Mucosa of rectum (tissue), 2 donors: ENCODE measurements at regions not wholly inside any gene's neighbourhood (a gene's known extent, or its start where the extent isn't known, plus 50 kb on each side); places are given as distances from the start of the nearest gene placed in this dataset.

ENCODE experiments used
- H3K27ac ChIP-seq, 2 donors: one replicate each; pipeline ENCODE4 v1.7.0; 2013; ENCODE audit warnings: inconsistent platforms in 2 of 2, low read depth in 2 of 2, low read length in 2 of 2
- H3K27me3 ChIP-seq, 2 donors: one replicate each; pipeline ENCODE4 v1.7.0; 2013; ENCODE audit warnings: low read length in 2 of 2; ENCODE audit not compliant: control insufficient read depth in 2 of 2, insufficient read depth in 2 of 2
- H3K36me3 ChIP-seq, 2 donors: one replicate each; pipeline ENCODE4 v1.7.0; 2013; ENCODE audit warnings: low read length in 2 of 2; ENCODE audit not compliant: control insufficient read depth in 2 of 2, insufficient read depth in 2 of 2
- H3K4me1 ChIP-seq, 2 donors: one replicate each; pipeline ENCODE4 v1.7.0; 2013; ENCODE audit warnings: low read length in 2 of 2, mild to moderate bottlenecking in 1 of 2; ENCODE audit not compliant: control insufficient read depth in 2 of 2, insufficient read depth in 2 of 2
- H3K4me3 ChIP-seq, 2 donors: one replicate each; pipeline ENCODE4 v1.7.0; 2013; ENCODE audit warnings: low read length in 2 of 2
- H3K9ac ChIP-seq, 2 donors: one replicate each; pipeline ENCODE4 v1.7.0; 2013; ENCODE audit warnings: low read length in 2 of 2, low read depth in 1 of 2, mild to moderate bottlenecking in 1 of 2
- H3K9me3 ChIP-seq, 2 donors: one replicate each; pipeline ENCODE4 v1.7.0; 2013; ENCODE audit warnings: low read length in 2 of 2; ENCODE audit not compliant: control insufficient read depth in 2 of 2
- donor health status: healthy.
- donor health status: Normal muscosa, but diverticular disease.

- Histone ChIP-seq H3K4me1 (no peaks in the 10 kb centered on the region), H3K9ac (no peak overlapping the region), H3K9me3 (no peaks in the 10 kb centered on the region), H3K27ac (no peak overlapping the region), H3K4me3 (no peak overlapping the region), H3K27me3 (no peaks in the 10 kb centered on the region), H3K36me3 (no peaks in the 10 kb centered on the region)
Observed at GRCh38 chr12:13595536-13596443, 385.6 kb downstream of the GRIN2B start.

DNA sequence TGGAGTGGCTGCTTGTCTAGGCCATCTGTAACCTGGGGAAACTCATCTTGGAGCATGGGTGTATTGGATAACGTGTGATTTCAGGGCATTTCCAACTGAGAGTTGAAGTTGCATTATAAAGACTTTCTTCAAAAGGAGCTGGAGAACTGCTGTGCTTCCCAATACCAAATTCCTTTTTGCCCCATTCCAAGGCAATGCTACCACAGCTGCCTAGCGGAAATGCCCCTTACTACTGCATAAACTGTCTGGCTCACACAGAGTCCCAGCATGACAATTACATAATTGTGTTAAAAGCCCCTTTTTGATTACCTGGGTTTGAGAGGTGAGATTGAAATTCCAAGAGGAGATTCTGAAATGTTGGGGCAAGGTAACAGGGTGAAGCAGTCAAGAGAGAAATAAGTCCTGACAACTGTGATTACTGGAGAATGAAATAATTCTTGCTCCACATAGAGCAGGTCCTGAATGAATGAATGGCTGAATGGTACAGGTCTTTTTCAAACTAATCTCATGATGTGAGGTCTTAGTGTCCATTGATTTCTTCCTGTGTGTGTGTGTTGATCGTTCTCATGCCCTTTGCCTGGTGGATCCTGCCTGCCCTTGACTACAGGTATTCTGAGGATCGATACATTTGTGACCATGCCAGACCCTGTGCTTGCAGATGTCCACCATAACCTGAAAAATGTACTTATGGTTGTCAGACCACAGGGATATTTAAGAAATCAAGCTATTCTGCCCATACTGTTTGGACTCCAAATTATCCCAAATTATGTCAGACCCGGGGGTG is 386.5 kb downstream of the GRIN2B start:
- Histone ChIP-seq H3K27me3 (no peaks in the 10 kb centered on the region), H3K27ac (no peak overlapping the region), H3K9ac (no peak overlapping the region)

DNA sequence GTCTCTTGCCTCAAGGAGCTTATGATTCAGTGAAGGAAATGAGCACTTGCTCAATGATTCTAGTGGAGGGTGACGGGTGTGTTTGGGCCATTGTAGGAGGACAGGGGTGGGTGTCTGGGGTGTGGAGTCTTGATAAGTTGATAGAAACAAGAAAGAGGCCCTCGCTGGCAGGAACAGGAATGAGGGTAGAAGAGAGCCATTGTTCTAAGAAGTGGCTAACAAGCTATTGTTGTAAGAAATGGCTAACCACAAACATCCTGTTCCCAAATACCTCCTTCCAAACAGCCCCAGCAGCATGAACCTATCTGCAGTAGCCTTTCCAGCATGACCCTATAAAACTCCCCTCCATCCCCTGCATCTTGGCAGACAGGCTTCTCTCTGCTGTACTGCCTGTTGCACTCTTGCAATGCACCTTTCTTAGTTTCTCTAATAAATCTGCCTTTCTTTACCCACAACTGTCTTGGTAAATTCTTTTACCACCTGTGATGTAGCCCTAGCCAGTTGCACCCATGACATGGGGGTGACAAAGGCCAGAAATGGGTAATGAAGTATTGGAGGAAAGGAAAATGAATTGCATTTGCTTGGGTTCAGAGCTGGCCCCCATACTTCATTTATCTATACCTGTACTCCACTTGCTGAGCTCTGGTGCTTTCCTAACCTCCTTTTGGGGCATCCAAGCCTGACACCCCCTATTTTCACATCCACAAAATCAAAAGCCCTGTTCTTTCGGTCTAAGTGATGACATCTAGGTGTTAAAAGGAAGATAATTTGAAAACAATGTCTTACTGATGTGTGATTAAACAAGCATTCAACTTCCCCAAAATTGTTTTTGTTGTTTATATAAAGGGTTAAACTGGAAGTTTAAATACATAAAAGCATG is 389.1 kb downstream of the GRIN2B start:
- H3K9me3 ChIP-seq, result no peaks in the 10 kb centered on the region
- no peak overlapping the region for H3K9ac ChIP-seq
- no peak overlapping the region for H3K27ac ChIP-seq
- H3K4me3 ChIP-seq, result no peak overlapping the region
- H3K27me3 ChIP-seq, result no peaks in the 10 kb centered on the region
- H3K36me3 ChIP-seq, result no peaks in the 10 kb centered on the region
- H3K4me1 ChIP-seq, result no peaks in the 10 kb centered on the region

More for the DNA sequence above, 386.5 kb downstream of the GRIN2B start:
- H3K9me3 ChIP-seq, result no peaks in the 10 kb centered on the region
- H3K4me1 ChIP-seq, result no peaks in the 10 kb centered on the region
- no peaks in the 10 kb centered on the region for H3K36me3 ChIP-seq
- H3K4me3 ChIP-seq, result no peak overlapping the region

- no peaks in the 10 kb centered on the region for H3K9me3 ChIP-seq
Observed at GRCh38 chr12:13591488-13591887, 389.9 kb downstream of the GRIN2B start.

GRCh38 chr12:13591059-13591458 is 390.3 kb downstream of the GRIN2B start:
- no peaks in the 10 kb centered on the region for H3K4me1 ChIP-seq
- H3K4me3 ChIP-seq, result no peak overlapping the region
- no peaks in the 10 kb centered on the region for H3K27me3 ChIP-seq
- H3K27ac ChIP-seq, result no peak overlapping the region
- H3K9me3 ChIP-seq, result no peaks in the 10 kb centered on the region
- no peaks in the 10 kb centered on the region for H3K36me3 ChIP-seq
- H3K9ac ChIP-seq, result no peak overlapping the region

More at GRCh38 chr12:13591488-13591887, 389.9 kb downstream of the GRIN2B start:
- Histone ChIP-seq H3K36me3 (no peaks in the 10 kb centered on the region), H3K4me3 (no peak overlapping the region), H3K4me1 (no peaks in the 10 kb centered on the region), H3K9ac (no peak overlapping the region), H3K27ac (no peak overlapping the region), H3K27me3 (no peaks in the 10 kb centered on the region)

GRCh38 chr12:13588574-13588973 is 392.0 kb downstream of the EMP1 start:
- H3K36me3 ChIP-seq, result no peaks in the 10 kb centered on the region
- no peak overlapping the region for H3K27ac ChIP-seq
- H3K27me3 ChIP-seq, result no peaks in the 10 kb centered on the region
- H3K4me1 ChIP-seq, result no peaks in the 10 kb centered on the region
- no peak overlapping the region for H3K9ac ChIP-seq
- no peak overlapping the region for H3K4me3 ChIP-seq
- H3K9me3 ChIP-seq, result no peaks in the 10 kb centered on the region

DNA sequence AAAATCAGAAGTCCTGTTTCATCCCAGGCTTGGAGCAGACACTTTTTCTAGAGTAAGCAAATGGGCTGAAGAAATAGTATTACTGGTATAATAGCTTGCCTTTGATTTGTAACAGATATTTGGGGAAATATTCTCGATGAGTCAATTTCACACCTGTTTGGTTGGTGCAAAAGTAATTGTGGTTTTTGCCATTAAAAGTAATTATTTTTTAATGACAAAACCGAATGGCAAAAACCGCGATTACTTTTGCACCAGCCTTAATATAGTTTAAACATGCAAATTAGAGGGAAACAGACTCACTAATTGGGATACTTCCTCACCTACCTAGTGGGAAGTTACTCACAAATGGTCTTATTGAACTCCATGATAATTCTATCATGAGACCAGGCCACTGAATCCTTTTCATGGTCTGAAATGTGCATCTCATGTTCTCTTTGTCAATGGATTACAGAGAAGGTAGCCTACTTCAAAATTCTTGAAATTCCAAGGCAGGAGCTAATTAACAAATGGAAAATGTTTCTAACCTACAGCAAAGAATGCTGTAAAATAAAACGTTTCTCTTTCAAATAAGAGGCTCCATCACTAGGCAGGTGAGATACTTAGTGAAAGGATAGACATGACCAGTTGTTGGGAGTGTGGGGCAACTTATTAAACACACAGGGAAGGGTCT is 391.3 kb downstream of the EMP1 start:
- no peak overlapping the region for H3K4me3 ChIP-seq
- H3K9ac ChIP-seq, result no peak overlapping the region
- no peaks in the 10 kb centered on the region for H3K4me1 ChIP-seq
- no peak overlapping the region for H3K27ac ChIP-seq
- H3K9me3 ChIP-seq, result no peaks in the 10 kb centered on the region
- H3K36me3 ChIP-seq, result no peaks in the 10 kb centered on the region
- H3K27me3 ChIP-seq, result no peaks in the 10 kb centered on the region

GRCh38 chr12:13586361-13586760 is 389.8 kb downstream of the EMP1 start:
- no peaks in the 10 kb centered on the region for H3K36me3 ChIP-seq
- H3K9ac ChIP-seq, result no peak overlapping the region
- no peaks in the 10 kb centered on the region for H3K9me3 ChIP-seq
- H3K27me3 ChIP-seq, result no peaks in the 10 kb centered on the region
- H3K27ac ChIP-seq, result no peak overlapping the region
- H3K4me3 ChIP-seq, result no peak overlapping the region
- no peaks in the 10 kb centered on the region for H3K4me1 ChIP-seq

DNA sequence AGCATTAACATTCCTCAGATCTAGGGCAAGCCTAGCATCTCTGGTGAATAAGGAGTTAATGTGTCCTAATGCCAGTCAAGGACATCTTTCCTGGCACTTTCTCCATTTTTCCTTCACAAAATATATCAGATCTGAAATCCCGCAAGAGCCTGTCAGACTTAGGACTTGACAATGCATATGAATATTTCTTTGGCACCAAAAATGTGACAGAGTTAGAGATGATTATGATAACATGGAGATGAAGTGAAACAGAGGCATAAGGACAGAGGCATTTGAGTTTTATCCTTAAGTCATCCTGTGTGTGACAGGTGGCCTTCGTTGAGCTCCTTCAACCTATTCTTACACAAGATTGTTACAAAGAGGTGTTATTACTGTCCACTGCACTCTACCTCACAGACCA is 388.0 kb downstream of the EMP1 start:
- Histone ChIP-seq H3K36me3 (no peaks in the 10 kb centered on the region), H3K4me1 (no peaks in the 10 kb centered on the region), H3K9ac (no peak overlapping the region), H3K27me3 (no peaks in the 10 kb centered on the region), H3K9me3 (no peaks in the 10 kb centered on the region), H3K27ac (no peak overlapping the region), H3K4me3 (no peak overlapping the region)
